Gastroesophageal sphincter (tissue), 4 donors: ENCODE measurements at regions not wholly inside any gene's neighbourhood (a gene's known extent, or its start where the extent isn't known, plus 50 kb on each side); places are given as distances from the start of the nearest gene placed in this dataset.

Source experiments
- ATAC-seq: fragments of 150-250 bp; one replicate; pipeline ENCODE4 v1.9.1; 2016; ENCODE audit warnings: mild to moderate bottlenecking, moderate library complexity
- H3K27ac ChIP-seq, 4 donors: fragments of 200-600 bp; sonication (generic) in 3 of 4; 1 replicate in 3 of 4; 2 replicates in 1 of 4; pipeline ENCODE4 v1.5.1; 2016 to 2019
- H3K27me3 ChIP-seq: fragments of 200-600 bp; sonication (generic); one replicate; pipeline ENCODE4 v1.5.1; 2019
- H3K36me3 ChIP-seq, 2 donors: fragments of 200-600 bp; sonication (generic); one replicate each; pipeline ENCODE4 v1.5.1; 2019; ENCODE audit warnings: control low read depth in 1 of 2
- H3K4me1 ChIP-seq, 3 donors: fragments of 200-600 bp; sonication (generic); 1 replicate in 2 of 3; 2 replicates in 1 of 3; pipeline ENCODE4 v1.5.1; 2016 to 2019; ENCODE audit warnings: control low read depth in 2 of 3
- H3K4me3 ChIP-seq, 2 donors: fragments of 200-600 bp; sonication (generic); one replicate each; pipeline ENCODE4 v1.5.1; 2019; ENCODE audit warnings: mild to moderate bottlenecking in 1 of 2, moderate library complexity in 1 of 2
- H3K9me3 ChIP-seq, 3 donors: fragments of 200-600 bp; sonication (generic); one replicate each; pipeline ENCODE4 v1.5.1; 2017 to 2019; ENCODE audit warnings: control low read depth in 2 of 3
- CTCF ChIP-seq, 4 experiments: fragments of 200-600 bp in 2 of 4; fragments of 450-650 bp in 2 of 4; sonication (generic) in 1 of 4; IDR thresholded peaks; one replicate each; pipeline ENCODE4 v1.5.1; 2017 to 2019; ENCODE audit warnings: antibody characterized with exemption in 4 of 4, mild to moderate bottlenecking in 2 of 4, moderate library complexity in 2 of 4
- EP300 ChIP-seq: sonication (generic); formaldehyde crosslinking; IDR thresholded peaks from one replicate; pipeline ENCODE4 v1.6.1; 2017; ENCODE audit warnings: antibody characterized with exemption, mild to moderate bottlenecking
- POLR2A ChIP-seq, 2 donors: fragments of 450-650 bp; IDR thresholded peaks; one replicate each; pipeline ENCODE4 v1.6.1; 2017; ENCODE audit warnings: antibody characterized with exemption in 2 of 2, mild to moderate bottlenecking in 2 of 2, moderate library complexity in 1 of 2
- POLR2AphosphoS5 ChIP-seq: sonication (generic); formaldehyde crosslinking; IDR thresholded peaks from one replicate; pipeline ENCODE4 v1.6.1; 2017; ENCODE audit warnings: antibody characterized with exemption
- WGBS, 2 donors: methylation state at CpG; one replicate each; pipeline ENCODE4 v1.1.5; 2018; ENCODE audit warnings: low coverage in 1 of 2; 5-methylcytosine and 5-hydroxymethylcytosine counted together

GRCh38 chr1:191371626-191372025 lies 786.6 kb upstream of the RGS18 start:
- peaks cover 0 to 8% (median 0%) of the 10 kb centered on the region in 3 donors for H3K9me3 ChIP-seq
- WGBS, 2 donors, result 18 to 33% methylated on average over 3 of the region's 3 CpGs
- no peak for ATAC-seq
- H3K27me3 ChIP-seq, result no peaks in the 10 kb centered on the region
- H3K4me1 ChIP-seq, result peaks cover 0 to 9% (median 0%) of the 10 kb centered on the region in 3 donors
- TF ChIP-seq POLR2AphosphoS5 (peak; percentile 60), CTCF (IDR thresholded peaks at IDR 0.05) (no peak), EP300 (no peak), POLR2A (IDR thresholded peaks at IDR 0.05) (no peak)
- no peaks in the 10 kb centered on the region for H3K36me3 ChIP-seq
- H3K4me3 ChIP-seq, result no peak overlapping the region
- H3K27ac ChIP-seq, result no peak overlapping the region

GRCh38 chr1:191388283-191388682 lies 770.0 kb upstream of the RGS18 start:
- Histone ChIP-seq H3K4me3 (no peak overlapping the region), H3K27ac (no peak overlapping the region), H3K36me3 (no peaks in the 10 kb centered on the region), H3K4me1 (no peaks in the 10 kb centered on the region), H3K9me3 (peaks cover 0 to 16% (median 0%) of the 10 kb centered on the region in 3 donors), H3K27me3 (no peaks in the 10 kb centered on the region)
- TF ChIP-seq EP300, result no peak
- no peak for TF ChIP-seq POLR2AphosphoS5
- TF ChIP-seq CTCF (IDR thresholded peaks at IDR 0.05), result no peak
- TF ChIP-seq POLR2A (IDR thresholded peaks at IDR 0.05), result no peak
- ATAC-seq, result no peak

GRCh38 chr1:191396622-191397021 lies 761.6 kb upstream of the RGS18 start:
- no peak overlapping the region for H3K27ac ChIP-seq
- WGBS, 2 donors, result 90 to 95% methylated on average over 3 to 5 of the region's 5 CpGs
- H3K4me3 ChIP-seq, result no peak overlapping the region
- H3K36me3 ChIP-seq, result no peaks in the 10 kb centered on the region
- no peaks in the 10 kb centered on the region for H3K4me1 ChIP-seq
- H3K27me3 ChIP-seq, result no peaks in the 10 kb centered on the region
- ATAC-seq, result no peak
- TF ChIP-seq EP300 (no peak), POLR2AphosphoS5 (no peak), POLR2A (IDR thresholded peaks at IDR 0.05) (no peak), CTCF (IDR thresholded peaks at IDR 0.05) (no peak)
- peaks cover 0 to 15% (median 0%) of the 10 kb centered on the region in 3 donors for H3K9me3 ChIP-seq

- no peak for TF ChIP-seq CTCF (IDR thresholded peaks at IDR 0.05)
- no peak for TF ChIP-seq POLR2A (IDR thresholded peaks at IDR 0.05)
- TF ChIP-seq POLR2AphosphoS5, result no peak
- 67 to 81% methylated on average over 3 to 4 of the region's 4 CpGs for WGBS, 2 donors
- no peaks in the 10 kb centered on the region for H3K27me3 ChIP-seq
Observed at GRCh38 chr1:191398551-191398950, 759.7 kb upstream of the RGS18 start.

GRCh38 chr1:191405417-191405816 lies 752.8 kb upstream of the RGS18 start:
- no peak for ATAC-seq
- H3K27me3 ChIP-seq, result no peaks in the 10 kb centered on the region
- no peaks in the 10 kb centered on the region for H3K36me3 ChIP-seq
- 66 to 71% methylated on average over 2 to 3 of the region's 3 CpGs for WGBS, 2 donors
- no peaks in the 10 kb centered on the region for H3K4me1 ChIP-seq
- no peak overlapping the region for H3K27ac ChIP-seq
- H3K4me3 ChIP-seq, result no peak overlapping the region
- no peaks in the 10 kb centered on the region for H3K9me3 ChIP-seq
- no peak for TF ChIP-seq POLR2A (IDR thresholded peaks at IDR 0.05)
- TF ChIP-seq EP300, result no peak
- TF ChIP-seq POLR2AphosphoS5, result no peak
- TF ChIP-seq CTCF (IDR thresholded peaks at IDR 0.05), result no peak

More at GRCh38 chr1:191398551-191398950, 759.7 kb upstream of the RGS18 start:
- no peak overlapping the region for H3K4me3 ChIP-seq
- ATAC-seq, result no peak
- H3K4me1 ChIP-seq, result no peaks in the 10 kb centered on the region
- peaks cover 0 to 15% (median 0%) of the 10 kb centered on the region in 3 donors for H3K9me3 ChIP-seq
- H3K27ac ChIP-seq, result no peak overlapping the region
- no peaks in the 10 kb centered on the region for H3K36me3 ChIP-seq
